HepG2 (cell line): ENCODE measurements at regions not wholly inside any gene's neighbourhood (a gene's known extent, or its start where the extent isn't known, plus 50 kb on each side); places are given as distances from the start of the nearest gene placed in this dataset.

Source experiments
- AHDC1 ChIP-seq: sonication (generic); formaldehyde crosslinking; IDR thresholded peaks from 2 replicates; pipeline ENCODE4 v1.5.1; 2020; ENCODE audit warnings: mild to moderate bottlenecking, missing genetic modification reagents, borderline replicate concordance
- ARID4A ChIP-seq: sonication (generic); formaldehyde crosslinking; IDR thresholded peaks from 2 replicates; pipeline ENCODE4 v1.5.0; 2020; ENCODE audit warnings: mild to moderate bottlenecking, missing genetic modification reagents, borderline replicate concordance
- HHEX ChIP-seq: IDR thresholded peaks from 2 replicates; pipeline ENCODE4 v1.6.1; 2016; ENCODE audit warnings: control low read depth
- HIVEP1 ChIP-seq: sonication (generic); formaldehyde crosslinking; IDR thresholded peaks from 2 replicates; pipeline ENCODE4 v1.4.0; 2020; ENCODE audit warnings: mild to moderate bottlenecking, missing genetic modification reagents
- HOMEZ ChIP-seq: IDR thresholded peaks from 2 replicates; pipeline ENCODE4 v1.6.1; 2016; ENCODE audit warnings: low read depth
- HOXA5 ChIP-seq: sonication (generic); formaldehyde crosslinking; IDR thresholded peaks from 2 replicates; pipeline ENCODE4 v1.4.0; 2020; ENCODE audit warnings: missing genetic modification reagents
- KLF15 ChIP-seq: sonication (generic); formaldehyde crosslinking; IDR thresholded peaks from 2 replicates; pipeline ENCODE4 v1.8.1; 2023; ENCODE audit warnings: borderline replicate concordance, mild to moderate bottlenecking, inconsistent platforms, missing genetic modification reagents, mixed read lengths
- NR3C1 ChIP-seq: sonication (generic); formaldehyde crosslinking; IDR thresholded peaks from 2 replicates; pipeline ENCODE4 v1.4.0; 2020; ENCODE audit warnings: missing genetic modification reagents
- TCF12 ChIP-seq, 2 experiments: fragments of 450-650 bp in 1 of 2; sonication (generic) in 1 of 2; formaldehyde crosslinking in 1 of 2; IDR thresholded peaks; 2 replicates each; pipeline versions ENCODE4 v1.6.1 to v1.8.0; 2017 to 2022; ENCODE audit warnings: antibody characterized with exemption in 1 of 2, mild to moderate bottlenecking in 1 of 2, missing genetic modification reagents in 1 of 2, moderate library complexity in 1 of 2
- ZFP90 ChIP-seq: sonication (generic); formaldehyde crosslinking; IDR thresholded peaks from 2 replicates; pipeline ENCODE4 v1.8.0; 2022; ENCODE audit warnings: missing genetic modification reagents, mild to moderate bottlenecking, inconsistent platforms, borderline replicate concordance
- ZNF235 ChIP-seq: sonication (generic); formaldehyde crosslinking; IDR thresholded peaks from 2 replicates; pipeline ENCODE4 v1.8.1; 2023; ENCODE audit warnings: mild to moderate bottlenecking, missing genetic modification reagents, borderline replicate concordance
- ZNF414 ChIP-seq: sonication (generic); formaldehyde crosslinking; IDR thresholded peaks from 2 replicates; pipeline ENCODE4 v1.5.0; 2020; ENCODE audit warnings: missing genetic modification reagents
- ZNF468 ChIP-seq: sonication (generic); formaldehyde crosslinking; IDR thresholded peaks from 2 replicates; pipeline ENCODE4 v1.8.0; 2022; ENCODE audit warnings: mild to moderate bottlenecking, moderate library complexity, missing genetic modification reagents
- ZNF770 ChIP-seq: sonication (generic); formaldehyde crosslinking; IDR thresholded peaks from 2 replicates; pipeline ENCODE4 v1.5.0; 2020; ENCODE audit warnings: mild to moderate bottlenecking, missing genetic modification reagents

- TF ChIP-seq ARID4A (CRISPR knock-in tag) (peak; percentile 42; the same call in 1 of the 2 replicates), ZNF414 (CRISPR knock-in tag) (peak; percentile 83), ZNF770 (CRISPR knock-in tag) (no peak), ZNF468 (CRISPR knock-in tag) (no peak), HHEX (CRISPR knock-in tag) (no peak), KLF15 (CRISPR knock-in tag) (no peak), HOMEZ (CRISPR knock-in tag) (0 out of 2 replicates have a peak, but pooled peaks have one; percentile 18), TCF12 (IDR thresholded peaks at IDR 0.05) (no peak), TCF12 (CRISPR knock-in tag; IDR thresholded peaks at IDR 0.05) (0 out of 2 replicates have a peak, but pooled peaks have one; percentile 34), NR3C1 (CRISPR knock-in tag) (no peak), HIVEP1 (CRISPR knock-in tag) (0 out of 2 replicates have a peak, but pooled peaks have one; percentile 23), ZNF235 (CRISPR knock-in tag) (no peak), ZFP90 (peak; percentile 63; the same call in 1 of the 2 replicates), AHDC1 (CRISPR knock-in tag) (peak; percentile 48; the same call in 1 of the 2 replicates), HOXA5 (CRISPR knock-in tag) (peak; percentile 51; the same call in 1 of the 2 replicates)
Measured at GRCh38 chr9:117487555-117488175, 72.8 kb upstream of the ASTN2 start (continued).
